CD4-positive, alpha-beta T cell treated with Interleukin-6 at 100 ng/mL for 8 hours (primary cell): ENCODE measurements at regions not wholly inside any gene's neighbourhood (a gene's known extent, or its start where the extent isn't known, plus 50 kb on each side); places are given as distances from the start of the nearest gene placed in this dataset.
"Not testable (repeated sequence)": the region's sequence is repeated elsewhere in the genome, so short reads cannot be mapped to it uniquely, and the experiment has no call there.

Experiments used
- DNase-seq: peaks from one replicate; pipeline ENCODE4 v3.0.0-alpha.2; 2020; ENCODE audit warnings: mixed read lengths, low spot score

DNA sequence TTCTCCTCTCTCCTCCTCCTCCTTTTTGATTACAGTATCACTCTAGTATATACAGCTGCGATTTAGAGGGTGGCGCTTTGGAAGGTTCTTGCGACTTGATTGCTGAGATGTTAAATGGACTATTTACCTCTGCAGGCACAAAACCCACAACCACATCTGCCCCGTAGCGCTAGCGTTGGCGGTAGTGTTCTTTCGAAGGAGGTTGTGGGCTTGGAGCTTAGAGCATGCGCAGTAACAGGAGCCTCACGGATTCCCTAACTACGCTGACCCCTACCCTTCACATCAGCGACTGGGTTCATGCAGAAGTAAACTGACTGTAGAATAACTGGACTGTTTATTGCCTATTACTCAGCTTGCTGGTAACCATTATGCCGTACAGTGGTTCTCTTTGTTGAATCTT lies 58.0 kb downstream of the CGGBP1 start:
- DNase-seq: peak; percentile 15

DNA sequence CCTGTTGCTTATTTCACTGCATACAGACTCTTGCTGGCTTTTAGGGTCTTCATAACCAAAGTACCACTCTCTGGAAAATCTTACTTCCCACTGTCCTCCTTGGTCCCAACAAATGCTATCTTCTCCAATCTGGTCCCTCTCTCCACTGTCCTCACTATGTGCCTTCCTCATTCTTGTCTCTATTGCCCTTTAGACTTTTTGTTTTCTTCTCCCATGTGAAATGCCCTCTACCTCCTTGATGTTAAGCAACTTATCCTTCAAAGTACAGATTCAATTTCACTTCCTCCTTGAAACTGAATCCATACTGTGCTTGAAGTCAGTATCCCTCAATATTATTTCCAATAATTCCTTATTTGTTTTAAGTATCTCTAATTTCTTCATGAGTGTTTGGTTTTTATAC lies 60.8 kb downstream of the CGGBP1 start:
- no peak for DNase-seq

DNA sequence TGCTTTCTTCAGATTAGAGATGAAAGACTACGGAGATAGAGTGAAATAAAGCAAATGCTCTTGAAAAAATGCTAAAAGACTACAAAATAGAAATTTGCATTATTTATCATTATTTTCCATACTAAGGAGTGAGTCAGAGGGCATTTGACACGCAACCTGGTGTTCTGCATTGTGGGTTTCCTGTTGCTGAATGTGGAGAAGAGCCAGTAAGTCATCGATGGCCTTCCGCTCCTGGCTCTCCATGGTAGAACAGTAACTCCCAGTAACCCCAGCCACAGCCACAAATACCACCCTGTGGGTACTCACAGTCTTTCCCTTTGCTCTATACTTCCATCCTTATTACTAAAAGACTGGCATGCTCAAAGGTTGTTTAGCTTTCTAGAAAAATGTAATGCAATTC lies 61.5 kb downstream of the CGGBP1 start:
- DNase-seq: peak; percentile 35

DNA sequence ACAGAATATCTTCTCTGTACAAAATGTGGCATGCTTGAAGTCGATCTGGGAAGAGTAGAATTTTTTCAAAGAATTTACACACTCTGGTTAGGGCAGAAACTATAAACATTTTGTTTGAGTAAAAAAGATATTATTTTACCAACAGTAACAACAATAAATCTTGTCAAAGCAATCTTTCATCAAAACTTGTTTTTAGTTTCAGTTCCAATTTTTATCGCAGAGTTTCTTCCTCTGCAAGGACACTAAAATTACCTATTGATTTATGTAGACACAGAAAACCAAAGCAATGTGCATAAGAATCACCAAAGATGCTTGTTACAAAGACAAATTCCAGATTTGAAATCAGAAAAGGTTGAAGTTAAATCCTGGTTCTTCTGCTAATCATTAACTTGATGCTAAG lies 61.9 kb downstream of the CGGBP1 start:
- DNase-seq: no peak

DNA sequence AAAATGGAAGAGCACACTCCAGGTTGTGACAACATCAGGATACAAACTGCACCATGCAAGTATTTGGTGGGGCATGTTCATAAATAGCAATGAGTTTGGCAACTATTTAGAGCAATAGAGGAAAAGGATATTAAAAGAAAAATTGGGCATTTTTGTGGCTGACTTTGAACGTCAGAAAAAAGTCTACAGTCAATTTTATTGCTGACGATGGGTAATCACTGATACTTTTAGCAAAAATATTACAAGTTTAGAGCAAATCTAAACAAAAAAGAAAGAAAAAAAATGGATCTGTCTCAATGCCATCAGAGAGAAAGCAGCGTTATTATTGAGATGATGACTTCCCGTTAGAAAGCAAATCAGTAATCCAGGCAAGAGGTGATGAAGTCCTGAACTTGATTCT lies 65.2 kb downstream of the CGGBP1 start:
- DNase-seq: no peak

DNA sequence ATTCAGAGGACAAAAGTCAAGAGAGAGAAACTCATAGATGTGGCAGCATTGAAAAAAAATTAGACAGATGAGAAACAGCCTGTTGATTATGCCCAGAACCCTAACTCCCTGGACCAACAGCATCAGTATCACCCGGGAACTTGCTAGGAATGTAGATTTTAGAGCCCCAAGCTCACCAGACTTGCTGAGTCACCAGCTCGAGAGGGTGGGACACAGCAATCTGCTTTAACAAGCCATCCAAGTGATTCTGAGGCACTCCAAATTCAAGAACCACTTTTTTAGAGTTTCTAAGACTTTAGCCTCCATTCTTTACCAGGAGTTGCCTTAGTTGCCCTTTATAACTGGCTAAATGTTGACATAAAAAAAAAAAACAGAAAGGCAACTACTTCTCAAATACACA lies 70.9 kb downstream of the CGGBP1 start:
- DNase-seq: no peak

DNA sequence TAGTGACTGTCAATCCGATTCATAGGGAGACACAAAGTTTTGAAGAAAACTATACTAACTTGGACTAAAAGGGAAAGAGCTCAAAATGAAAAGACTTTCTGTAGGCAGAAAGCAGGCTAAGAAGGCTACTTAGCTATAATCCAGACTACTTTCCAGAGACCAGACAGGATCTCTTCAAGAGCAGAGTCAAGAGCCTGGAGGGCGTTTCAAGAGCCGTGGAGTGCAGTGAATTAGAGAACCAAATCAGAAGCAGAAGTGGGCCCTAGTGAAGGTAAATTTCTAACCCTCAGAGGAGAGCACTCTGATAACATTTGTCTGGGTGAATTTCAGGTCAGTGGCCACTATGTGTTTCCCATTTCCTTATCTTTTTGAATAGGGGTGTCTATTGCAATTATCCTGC lies 76.4 kb downstream of the CGGBP1 start:
- no peak for DNase-seq

DNA sequence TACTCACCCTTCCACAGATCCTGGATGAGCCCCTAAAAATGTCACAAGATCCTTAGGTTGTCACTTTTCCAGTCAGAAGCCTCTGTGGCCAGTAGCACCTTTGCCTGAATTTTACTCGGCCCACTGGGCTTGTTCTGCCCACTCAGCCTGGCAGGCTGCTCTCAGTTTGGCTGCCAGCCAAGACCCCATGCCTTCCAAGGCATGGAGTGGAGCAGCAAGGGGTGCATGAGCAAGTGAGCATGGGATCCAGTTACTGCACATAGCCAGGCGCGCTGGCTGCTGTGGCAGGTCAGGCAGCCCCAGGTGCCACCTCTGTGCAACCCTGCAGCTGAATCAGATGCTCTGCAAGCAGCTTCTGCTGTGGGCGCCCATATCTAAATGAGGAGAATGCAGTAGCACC lies 79.3 kb downstream of the CGGBP1 start:
- no peak for DNase-seq

DNA sequence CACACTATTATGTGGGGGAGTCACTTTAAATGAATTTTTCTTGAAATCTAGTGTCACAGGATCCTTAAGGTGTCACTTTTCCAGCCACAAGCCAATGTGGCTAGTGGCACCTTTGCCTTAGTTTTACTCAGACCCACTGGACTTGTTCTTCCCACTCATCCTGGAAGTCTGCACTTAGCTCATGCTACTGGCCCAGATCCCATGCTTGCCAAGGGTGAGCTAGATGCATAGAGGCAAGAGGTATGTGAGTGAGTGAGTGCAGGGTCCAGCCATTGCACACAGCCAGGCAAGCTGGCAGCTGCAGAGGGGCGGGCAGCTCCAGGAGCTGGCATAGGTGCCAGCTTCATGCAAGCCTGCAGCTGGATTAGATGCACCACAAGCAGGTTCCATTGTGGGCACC lies 81.0 kb downstream of the CGGBP1 start:
- DNase-seq: no peak

DNA sequence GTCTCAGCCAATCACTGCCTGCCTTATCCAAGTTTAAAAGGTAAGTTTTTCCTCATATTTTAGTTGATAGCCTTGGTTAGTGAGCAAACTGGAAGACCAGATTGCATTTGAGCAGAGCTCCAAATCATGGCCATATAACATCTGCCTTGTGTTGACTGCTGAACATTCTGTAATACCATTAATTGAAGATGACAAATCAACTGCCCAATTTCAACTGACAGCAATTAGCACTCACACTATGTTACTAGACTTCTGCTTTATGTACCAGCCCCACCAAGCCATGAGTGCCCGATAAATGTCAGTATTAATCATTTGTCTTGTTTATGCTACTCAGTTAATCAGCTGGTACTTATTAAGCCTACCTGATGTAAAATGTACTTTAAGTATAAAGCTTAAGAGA lies 83.1 kb downstream of the CGGBP1 start:
- no peak for DNase-seq

DNA sequence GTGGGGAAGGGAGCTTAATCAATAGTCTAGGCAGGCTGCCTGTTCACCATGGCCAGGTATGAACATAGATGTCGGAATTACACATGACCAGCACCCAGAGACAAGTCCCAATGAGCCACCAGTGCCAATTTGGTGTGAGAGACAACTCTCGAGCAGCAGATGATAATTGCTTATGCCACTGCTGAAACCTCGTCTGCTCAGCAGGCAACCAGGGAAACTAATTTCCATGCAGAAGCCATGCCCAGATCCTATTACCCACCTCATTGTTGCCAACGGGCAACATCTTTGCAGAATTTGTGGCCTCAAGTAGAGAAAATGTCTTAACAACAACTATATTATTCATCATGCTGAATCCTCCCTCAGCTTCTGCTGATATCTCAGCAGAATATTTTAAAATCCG lies 84.9 kb downstream of the CGGBP1 start:
- DNase-seq: no peak

DNA sequence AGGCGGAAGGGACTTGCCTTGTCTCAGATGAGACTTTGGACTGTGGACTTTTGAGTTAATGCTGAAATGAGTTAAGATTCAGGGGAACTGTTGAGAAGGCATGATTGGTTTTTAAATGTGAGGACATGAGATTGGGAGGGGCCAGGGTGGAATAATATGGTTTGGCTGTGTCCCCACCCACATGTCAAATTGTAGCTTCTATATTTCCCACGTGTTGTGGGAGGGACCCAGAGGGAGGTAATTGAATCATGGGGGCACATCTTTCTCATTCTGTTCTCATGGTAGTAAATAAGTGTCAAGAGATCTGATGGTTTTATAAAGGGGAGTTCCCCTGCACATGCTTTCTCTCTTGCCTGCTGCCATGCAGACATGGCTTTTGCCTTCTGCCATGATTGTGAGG lies 89.2 kb downstream of the CGGBP1 start:
- DNase-seq: no peak

DNA sequence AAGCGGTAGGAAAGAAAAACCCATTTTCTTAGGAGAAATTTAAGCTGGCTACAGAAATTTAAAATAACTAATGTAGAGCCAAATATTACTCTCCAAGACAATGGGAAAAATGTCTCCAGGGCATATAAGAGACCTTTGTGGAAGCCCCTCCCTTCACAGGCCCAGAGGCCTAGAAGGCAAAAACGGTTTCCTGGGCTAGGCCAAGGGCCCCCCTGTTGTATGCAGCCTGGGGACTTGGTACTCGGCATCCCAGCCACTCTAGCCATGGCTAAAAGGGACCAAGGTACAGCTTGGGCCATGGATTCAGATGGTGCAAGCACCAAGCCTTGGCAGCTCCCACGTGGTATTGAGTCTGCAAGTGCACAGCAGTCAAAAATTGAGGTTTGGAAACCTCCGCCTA lies 90.1 kb downstream of the CGGBP1 start:
- DNase-seq: no peak

DNA sequence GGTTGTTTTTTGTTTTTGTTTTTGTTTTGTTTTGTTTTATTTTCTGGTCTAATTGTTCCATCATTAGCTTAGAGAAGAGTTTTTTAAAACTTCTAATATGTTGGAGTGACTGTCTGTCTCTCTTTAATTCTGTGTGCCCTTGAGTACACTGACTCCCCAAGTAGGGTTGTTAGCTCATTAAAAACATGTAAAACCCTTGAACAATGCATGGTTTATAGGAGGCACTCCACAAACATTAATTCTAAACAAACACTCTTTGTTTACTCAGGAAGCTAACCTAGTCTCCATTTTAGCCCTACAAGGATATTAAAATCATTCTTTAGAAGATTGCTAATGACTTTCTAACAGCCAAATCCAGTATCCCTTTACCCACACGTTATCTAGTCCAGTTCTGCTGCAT lies 100.5 kb downstream of the CGGBP1 start:
- no peak for DNase-seq

DNA sequence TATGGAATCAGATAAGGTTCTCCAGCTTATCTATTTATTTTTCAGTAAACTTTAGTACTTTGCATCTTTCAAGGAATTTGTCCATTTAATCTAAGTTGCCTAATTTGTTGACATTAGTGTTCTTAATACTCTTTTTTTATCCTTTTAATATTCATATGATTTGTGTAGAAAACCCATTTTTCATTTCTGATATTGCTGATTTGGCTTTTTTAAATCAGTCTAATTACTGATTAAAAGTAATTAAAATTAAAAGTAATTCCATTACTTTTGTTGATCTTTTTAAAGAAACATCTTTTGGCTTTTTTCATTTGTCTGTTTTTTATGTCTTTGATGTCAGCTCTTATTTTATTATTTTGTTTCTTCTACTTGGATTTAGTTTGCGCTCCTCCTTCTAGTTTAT lies 101.2 kb downstream of the CGGBP1 start:
- DNase-seq: no peak

DNA sequence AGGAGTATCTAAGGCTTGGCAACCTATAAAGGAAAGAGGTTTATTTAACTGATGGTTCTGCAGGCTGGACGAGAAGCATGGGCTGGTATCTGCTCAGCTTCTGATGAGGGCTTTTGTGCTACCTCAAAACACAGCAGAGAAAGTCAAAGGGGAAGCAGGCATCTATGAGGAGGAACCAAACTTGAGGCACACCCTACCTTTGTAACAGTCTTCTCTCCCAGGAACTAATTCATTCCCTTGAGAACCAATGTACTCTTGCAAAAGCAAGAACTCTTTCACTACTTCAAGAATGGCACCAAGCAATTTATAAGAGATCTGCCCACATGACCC lies 109.0 kb downstream of the CGGBP1 start:
- no peak for DNase-seq

DNA sequence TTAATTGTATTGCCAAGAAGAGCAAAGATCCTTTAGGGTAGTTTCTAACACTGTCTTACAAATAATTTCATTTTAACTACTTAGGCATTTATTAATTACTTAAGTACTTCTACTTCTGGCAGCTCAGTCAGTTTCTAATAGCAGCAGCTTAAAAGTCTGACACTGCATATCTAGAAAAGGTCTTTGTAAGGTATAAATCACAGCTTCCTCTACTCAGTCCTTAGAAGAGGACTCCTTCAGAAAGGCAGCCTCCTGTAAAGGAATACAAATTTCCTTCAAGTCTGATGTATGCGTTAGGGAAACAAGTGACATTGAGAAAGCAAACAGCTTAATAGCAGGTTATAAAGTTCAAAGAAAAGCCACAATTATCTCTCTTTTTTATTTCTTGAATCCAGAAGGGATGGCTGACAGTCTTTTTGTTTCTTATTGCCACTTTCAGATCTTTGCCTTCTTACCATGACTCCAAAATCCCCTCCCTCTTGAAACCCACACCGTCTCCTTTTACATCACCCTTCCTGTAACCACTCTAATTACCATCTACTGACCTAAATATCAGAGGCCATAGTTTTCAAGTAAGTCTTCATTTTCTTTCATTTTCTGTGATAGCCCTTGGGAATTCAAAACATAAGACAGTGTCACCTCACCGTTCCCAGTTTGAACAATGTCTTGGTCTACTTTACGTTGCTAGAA lies 109.5 kb downstream of the CGGBP1 start:
- DNase-seq: no peak

DNA sequence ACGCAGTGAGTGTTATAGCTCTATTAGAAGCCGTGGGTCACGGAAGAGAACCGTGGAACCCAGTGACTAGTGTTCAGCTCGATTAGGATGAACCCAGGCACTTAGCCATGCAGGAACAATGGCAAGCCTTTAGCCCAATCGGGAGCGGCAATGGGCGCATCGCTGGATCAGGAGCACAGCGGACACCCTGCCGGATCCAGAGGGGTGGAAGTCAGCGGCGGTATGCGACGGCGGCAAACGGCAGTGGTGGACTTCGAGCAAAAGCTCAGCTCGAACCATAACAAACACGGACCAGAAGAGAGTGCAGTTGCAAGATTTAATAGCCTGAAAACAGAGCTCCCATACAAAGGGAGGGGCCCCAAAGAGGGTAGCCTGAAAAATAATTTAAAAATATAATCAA lies 112.8 kb downstream of the CGGBP1 start:
- not testable (repeated sequence) for DNase-seq

DNA sequence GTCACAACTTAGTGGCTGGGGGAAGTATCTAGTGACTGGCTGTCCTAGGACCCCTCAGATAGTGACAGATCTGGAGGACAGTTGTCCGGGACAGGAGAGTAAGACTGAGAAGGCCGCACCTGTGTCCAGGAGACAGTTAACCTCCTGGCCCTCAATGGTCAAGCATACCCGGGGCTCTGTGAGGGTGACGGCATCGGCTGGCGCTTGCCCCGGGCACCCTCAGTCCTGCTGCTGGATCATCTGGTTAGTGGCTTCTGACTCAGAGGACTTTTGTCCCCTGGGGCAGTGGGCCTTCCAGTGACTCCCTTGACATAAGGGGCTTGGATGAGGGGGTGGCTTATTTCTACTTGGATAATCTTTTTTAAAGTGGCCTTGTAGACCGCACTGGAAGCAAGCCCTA lies 116.5 kb downstream of the CGGBP1 start:
- not testable (repeated sequence) for DNase-seq

DNA sequence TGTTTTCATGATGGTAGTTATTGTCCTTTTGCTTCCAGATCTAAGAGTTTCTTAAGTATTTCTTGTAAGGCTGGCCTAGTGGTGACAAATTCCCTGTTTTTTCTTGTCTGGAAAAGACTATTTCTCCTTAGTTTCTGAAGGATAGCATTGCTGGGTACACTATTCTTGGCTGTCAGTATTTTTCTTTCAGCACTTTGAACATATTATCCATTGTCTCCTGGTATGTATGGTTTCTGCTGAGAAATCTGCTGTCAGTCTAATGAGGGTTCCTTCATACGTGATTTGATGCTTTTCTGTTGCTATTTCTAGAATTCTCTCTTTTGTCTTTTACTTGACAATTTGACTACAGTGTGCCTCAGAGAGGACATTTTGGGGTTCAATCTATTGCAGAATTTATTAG lies 134.3 kb downstream of the CGGBP1 start:
- no peak for DNase-seq

DNA sequence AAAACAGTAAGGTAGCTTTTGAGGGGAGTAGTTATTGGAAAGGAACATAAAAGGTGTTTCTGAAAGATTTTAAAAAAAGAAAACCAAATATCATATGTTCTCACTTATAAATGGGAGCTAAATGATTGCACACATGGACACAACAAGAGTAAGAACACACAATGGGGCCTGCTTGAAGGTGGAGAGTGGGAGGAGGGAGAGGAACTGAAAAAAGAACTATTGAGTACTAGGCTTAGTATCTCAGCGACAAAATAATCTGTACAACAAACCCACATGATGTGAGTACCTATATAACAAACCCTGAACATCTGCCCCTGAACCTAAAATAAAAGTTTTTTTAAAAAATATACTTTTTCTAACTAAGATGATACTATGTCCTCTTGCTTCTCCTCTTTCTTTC lies 138.3 kb downstream of the CGGBP1 start:
- no peak for DNase-seq

DNA sequence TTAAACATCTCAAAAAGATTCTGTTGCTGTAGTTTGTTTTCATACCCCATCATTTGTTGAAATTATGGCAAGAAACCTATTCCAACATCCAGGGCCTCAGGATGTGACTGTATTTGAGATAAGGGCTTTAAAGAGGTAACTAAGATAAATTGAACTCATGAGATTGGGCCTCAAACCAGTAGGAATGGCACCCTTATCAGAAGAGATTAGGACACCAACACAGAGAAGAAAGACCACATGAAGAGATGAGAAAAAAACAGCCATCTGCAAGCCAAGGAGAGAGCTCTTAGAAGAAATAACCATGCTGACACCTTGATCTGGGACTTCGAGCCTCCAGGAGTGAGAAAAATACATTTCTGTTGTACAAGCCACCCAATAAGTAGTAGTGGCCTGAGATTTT lies 157.7 kb downstream of the CGGBP1 start:
- no peak for DNase-seq

DNA sequence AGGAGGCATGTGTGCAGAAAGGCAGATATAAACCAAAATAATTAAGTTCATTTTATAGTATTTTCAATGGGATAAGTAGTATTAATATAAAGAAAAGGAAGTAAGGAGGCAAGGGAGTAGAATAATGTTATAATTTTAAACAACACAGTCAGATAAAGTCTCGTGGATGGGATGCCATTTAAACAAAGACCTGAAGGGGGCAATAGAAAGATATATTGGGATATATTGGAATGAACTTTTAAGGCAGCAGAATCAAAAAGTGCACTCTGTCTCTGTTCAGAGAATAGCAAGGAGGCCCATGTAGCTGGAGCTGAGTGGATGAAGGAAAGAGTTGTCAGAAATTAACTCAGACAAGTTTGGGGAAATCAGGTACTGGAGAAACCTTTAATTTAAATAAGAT lies 158.7 kb downstream of the CGGBP1 start:
- no peak for DNase-seq

DNA sequence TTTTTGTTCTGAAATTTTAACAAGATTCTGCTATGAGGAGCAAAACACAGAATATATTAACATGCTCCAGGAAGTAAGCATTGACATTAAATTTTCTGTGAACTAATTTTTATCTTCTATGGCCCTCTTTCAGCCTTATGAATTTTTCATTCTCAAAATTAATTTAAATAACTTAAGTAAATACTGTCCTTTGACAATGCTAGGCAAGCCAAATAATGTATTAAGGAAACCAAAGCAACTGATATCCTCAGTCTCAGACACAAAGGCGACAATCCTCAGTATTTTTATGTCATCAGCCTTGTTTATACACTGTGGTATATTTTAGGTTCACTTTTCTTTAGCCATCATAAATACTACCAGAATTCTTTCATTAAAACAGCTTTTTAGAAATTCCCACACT lies 159.8 kb downstream of the CGGBP1 start:
- DNase-seq: no peak

DNA sequence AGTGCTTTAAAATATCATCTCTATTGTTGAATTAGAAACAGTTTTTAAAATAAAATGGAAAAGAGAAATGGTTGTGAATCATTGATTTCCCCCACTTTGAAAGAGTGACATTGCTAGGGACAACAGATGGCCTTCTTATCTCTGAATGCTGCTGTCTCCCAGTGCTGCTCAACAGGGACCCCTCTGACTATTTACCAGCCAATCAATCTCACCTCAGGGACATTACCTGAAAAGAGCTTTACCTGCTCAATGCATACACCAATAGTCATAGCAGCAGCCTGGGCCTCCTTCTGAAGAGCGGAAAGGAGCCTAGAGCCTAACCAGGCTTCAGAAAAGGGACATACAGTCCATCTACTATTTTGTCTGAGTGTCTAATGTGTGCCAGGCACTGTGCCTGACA lies 162.8 kb downstream of the CGGBP1 start:
- DNase-seq: no peak
